ENCODE measurements at regions not wholly inside any gene's neighbourhood (a gene's known extent, or its start where the extent isn't known, plus 50 kb on each side); places are given as distances from the start of the nearest gene placed in this dataset.

DNA sequence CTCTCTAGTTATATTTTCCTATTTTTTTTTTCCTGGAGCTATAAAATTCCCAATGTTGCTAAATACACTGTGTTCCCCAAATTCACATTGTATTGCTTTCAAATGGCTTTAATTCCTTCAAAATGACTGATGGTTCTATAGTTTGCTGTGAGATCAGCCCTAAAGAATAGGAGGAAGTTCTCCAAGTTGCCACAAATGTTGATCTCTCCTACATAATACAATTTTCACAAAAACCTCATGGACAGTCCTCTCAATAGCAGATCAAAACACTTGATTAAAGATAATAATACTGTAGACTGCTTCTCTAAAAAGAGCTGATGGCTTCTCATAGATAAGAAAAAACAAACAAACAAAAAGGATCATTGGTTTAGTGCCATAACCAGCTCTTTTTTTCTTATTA is 97.8 kb upstream of the CAV2 start:
- TF ChIP-seq POLR2A (IDR thresholded peaks at IDR 0.05) (no peak), POLR2AphosphoS5 (IDR thresholded peaks at IDR 0.05; ENCODE audit: insufficient read depth in 1 of 2, low read depth in 1 of 2) (no peak)
- TF ChIP-seq, protein P1, sequence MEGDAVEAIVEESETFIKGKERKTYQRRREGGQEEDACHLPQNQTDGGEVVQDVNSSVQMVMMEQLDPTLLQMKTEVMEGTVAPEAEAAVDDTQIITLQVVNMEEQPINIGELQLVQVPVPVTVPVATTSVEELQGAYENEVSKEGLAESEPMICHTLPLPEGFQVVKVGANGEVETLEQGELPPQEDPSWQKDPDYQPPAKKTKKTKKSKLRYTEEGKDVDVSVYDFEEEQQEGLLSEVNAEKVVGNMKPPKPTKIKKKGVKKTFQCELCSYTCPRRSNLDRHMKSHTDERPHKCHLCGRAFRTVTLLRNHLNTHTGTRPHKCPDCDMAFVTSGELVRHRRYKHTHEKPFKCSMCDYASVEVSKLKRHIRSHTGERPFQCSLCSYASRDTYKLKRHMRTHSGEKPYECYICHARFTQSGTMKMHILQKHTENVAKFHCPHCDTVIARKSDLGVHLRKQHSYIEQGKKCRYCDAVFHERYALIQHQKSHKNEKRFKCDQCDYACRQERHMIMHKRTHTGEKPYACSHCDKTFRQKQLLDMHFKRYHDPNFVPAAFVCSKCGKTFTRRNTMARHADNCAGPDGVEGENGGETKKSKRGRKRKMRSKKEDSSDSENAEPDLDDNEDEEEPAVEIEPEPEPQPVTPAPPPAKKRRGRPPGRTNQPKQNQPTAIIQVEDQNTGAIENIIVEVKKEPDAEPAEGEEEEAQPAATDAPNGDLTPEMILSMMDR (IDR thresholded peaks at IDR 0.05), result no peak
